ENCODE measurements at regions not wholly inside any gene's neighbourhood (a gene's known extent, or its start where the extent isn't known, plus 50 kb on each side); places are given as distances from the start of the nearest gene placed in this dataset.

DNA sequence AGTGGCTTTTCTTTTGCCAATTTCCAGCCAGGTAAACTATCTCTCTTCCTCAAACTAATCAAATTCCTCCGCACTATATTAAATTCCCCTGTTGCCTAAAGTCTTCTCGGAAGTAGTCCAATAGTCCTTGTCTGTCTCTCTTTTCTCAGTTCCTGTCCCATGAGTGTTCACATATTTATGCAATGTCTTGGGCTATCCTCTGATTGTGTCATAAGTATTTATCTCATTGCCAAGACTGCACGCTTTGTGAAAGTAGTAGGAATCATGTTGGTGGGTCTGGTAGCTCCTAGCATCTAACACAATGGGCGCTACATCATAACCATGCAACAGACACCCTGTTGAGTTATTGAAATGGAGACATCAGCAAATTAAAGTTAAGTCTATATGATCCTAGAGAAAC lies 59.9 kb upstream of the POU3F3 start:
- TF ChIP-seq, protein P1, sequence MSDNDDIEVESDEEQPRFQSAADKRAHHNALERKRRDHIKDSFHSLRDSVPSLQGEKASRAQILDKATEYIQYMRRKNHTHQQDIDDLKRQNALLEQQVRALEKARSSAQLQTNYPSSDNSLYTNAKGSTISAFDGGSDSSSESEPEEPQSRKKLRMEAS (IDR thresholded peaks at IDR 0.05) = no peak
- TF ChIP-seq, protein P2, sequence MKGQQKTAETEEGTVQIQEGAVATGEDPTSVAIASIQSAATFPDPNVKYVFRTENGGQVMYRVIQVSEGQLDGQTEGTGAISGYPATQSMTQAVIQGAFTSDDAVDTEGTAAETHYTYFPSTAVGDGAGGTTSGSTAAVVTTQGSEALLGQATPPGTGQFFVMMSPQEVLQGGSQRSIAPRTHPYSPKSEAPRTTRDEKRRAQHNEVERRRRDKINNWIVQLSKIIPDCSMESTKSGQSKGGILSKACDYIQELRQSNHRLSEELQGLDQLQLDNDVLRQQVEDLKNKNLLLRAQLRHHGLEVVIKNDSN (IDR thresholded peaks at IDR 0.05) = no peak
